A549 (cell line): ENCODE measurements at regions not wholly inside any gene's neighbourhood (a gene's known extent, or its start where the extent isn't known, plus 50 kb on each side); places are given as distances from the start of the nearest gene placed in this dataset.

ENCODE experiments used
- CTCF ChIP-seq: fragments of >200 bp; sonication (Bioruptor Twin); formaldehyde crosslinking; IDR thresholded peaks from 3 replicates; pipeline ENCODE4 v1.5.1; 2016
- NR3C1 ChIP-seq: fragments of >200 bp; sonication (Bioruptor Twin); formaldehyde crosslinking; IDR thresholded peaks from 3 replicates; pipeline ENCODE4 v1.6.1; 2017
- PBX3 ChIP-seq: IDR thresholded peaks from 2 replicates; pipeline ENCODE4 v1.6.1; 2012
- POLR2A ChIP-seq: IDR thresholded peaks from 2 replicates; pipeline ENCODE4 v1.6.1; 2012; ENCODE audit warnings: mild to moderate bottlenecking, low read length

GRCh38 chr1:234728740-234729139 lies 118.8 kb upstream of the IRF2BP2 start:
- no peak for TF ChIP-seq NR3C1
- TF ChIP-seq PBX3, result no peak
- no peak for TF ChIP-seq CTCF
- no peak for TF ChIP-seq POLR2A
